ENCODE measurements at regions not wholly inside any gene's neighbourhood (a gene's known extent, or its start where the extent isn't known, plus 50 kb on each side); places are given as distances from the start of the nearest gene placed in this dataset.

GRCh38 chr10:125510998-125511397 lies 172.0 kb downstream of the TEX36 start:
- peaks cover 16% of the 10 kb centered on the region for H3K4me1 ChIP-seq (ENCODE audit: control insufficient read depth, insufficient read depth, low read length)
- no peaks in the 10 kb centered on the region for H3K27me3 ChIP-seq (ENCODE audit: control insufficient read depth, insufficient read depth, low read length)
- no peak overlapping the region for H3K4me3 ChIP-seq (ENCODE audit: low read depth, low read length)
- H3K9me3 ChIP-seq (ENCODE audit: control insufficient read depth, insufficient read depth, low read length) = no peaks in the 10 kb centered on the region
- H3K36me3 ChIP-seq (ENCODE audit: control insufficient read depth, insufficient read depth, low read length) = no peaks in the 10 kb centered on the region
- no peak overlapping the region for H3K9ac ChIP-seq (ENCODE audit: low read depth, low read length)

GRCh38 chr10:125505648-125506047 lies 177.3 kb downstream of the TEX36 start:
- Histone ChIP-seq H3K9ac (ENCODE audit: low read depth, low read length) (no peak overlapping the region), H3K36me3 (ENCODE audit: control insufficient read depth, insufficient read depth, low read length) (no peaks in the 10 kb centered on the region), H3K27me3 (ENCODE audit: control insufficient read depth, insufficient read depth, low read length) (no peaks in the 10 kb centered on the region), H3K9me3 (ENCODE audit: control insufficient read depth, insufficient read depth, low read length) (no peaks in the 10 kb centered on the region), H3K4me3 (ENCODE audit: low read depth, low read length) (no peak overlapping the region), H3K4me1 (ENCODE audit: control insufficient read depth, insufficient read depth, low read length) (no peaks in the 10 kb centered on the region)

- H3K36me3 ChIP-seq (ENCODE audit: control insufficient read depth, insufficient read depth, low read length) = no peaks in the 10 kb centered on the region
- no peaks in the 10 kb centered on the region for H3K27me3 ChIP-seq (ENCODE audit: control insufficient read depth, insufficient read depth, low read length)
These were observed 180.7 kb downstream of the TEX36 start for GRCh38 chr10:125502276-125502675.

GRCh38 chr10:125495386-125495785 lies 187.6 kb downstream of the TEX36 start:
- Histone ChIP-seq H3K9ac (ENCODE audit: low read depth, low read length) (no peak overlapping the region), H3K4me1 (ENCODE audit: control insufficient read depth, insufficient read depth, low read length) (no peaks in the 10 kb centered on the region), H3K27me3 (ENCODE audit: control insufficient read depth, insufficient read depth, low read length) (no peaks in the 10 kb centered on the region), H3K9me3 (ENCODE audit: control insufficient read depth, insufficient read depth, low read length) (no peaks in the 10 kb centered on the region), H3K4me3 (ENCODE audit: low read depth, low read length) (no peak overlapping the region), H3K36me3 (ENCODE audit: control insufficient read depth, insufficient read depth, low read length) (no peaks in the 10 kb centered on the region)

More at GRCh38 chr10:125502276-125502675, 180.7 kb downstream of the TEX36 start:
- H3K9me3 ChIP-seq (ENCODE audit: control insufficient read depth, insufficient read depth, low read length) = no peaks in the 10 kb centered on the region
- H3K4me3 ChIP-seq (ENCODE audit: low read depth, low read length) = no peak overlapping the region
- no peaks in the 10 kb centered on the region for H3K4me1 ChIP-seq (ENCODE audit: control insufficient read depth, insufficient read depth, low read length)
- H3K9ac ChIP-seq (ENCODE audit: low read depth, low read length) = no peak overlapping the region

GRCh38 chr10:125494651-125495239 lies 188.2 kb downstream of the TEX36 start:
- Histone ChIP-seq H3K27me3 (ENCODE audit: control insufficient read depth, insufficient read depth, low read length) (no peaks in the 10 kb centered on the region), H3K9me3 (ENCODE audit: control insufficient read depth, insufficient read depth, low read length) (no peaks in the 10 kb centered on the region), H3K9ac (ENCODE audit: low read depth, low read length) (no peak overlapping the region), H3K36me3 (ENCODE audit: control insufficient read depth, insufficient read depth, low read length) (no peaks in the 10 kb centered on the region), H3K4me3 (ENCODE audit: low read depth, low read length) (no peak overlapping the region), H3K4me1 (ENCODE audit: control insufficient read depth, insufficient read depth, low read length) (no peaks in the 10 kb centered on the region)

GRCh38 chr10:125491381-125491780 lies 191.6 kb downstream of the TEX36 start:
- Histone ChIP-seq H3K4me1 (ENCODE audit: control insufficient read depth, insufficient read depth, low read length) (no peaks in the 10 kb centered on the region), H3K9ac (ENCODE audit: low read depth, low read length) (no peak overlapping the region), H3K36me3 (ENCODE audit: control insufficient read depth, insufficient read depth, low read length) (no peaks in the 10 kb centered on the region), H3K9me3 (ENCODE audit: control insufficient read depth, insufficient read depth, low read length) (no peaks in the 10 kb centered on the region), H3K27me3 (ENCODE audit: control insufficient read depth, insufficient read depth, low read length) (no peaks in the 10 kb centered on the region), H3K4me3 (ENCODE audit: low read depth, low read length) (no peak overlapping the region)

- no peak overlapping the region for H3K4me3 ChIP-seq (ENCODE audit: low read depth, low read length)
- H3K4me1 ChIP-seq (ENCODE audit: control insufficient read depth, insufficient read depth, low read length) = no peaks in the 10 kb centered on the region
- H3K27me3 ChIP-seq (ENCODE audit: control insufficient read depth, insufficient read depth, low read length) = no peaks in the 10 kb centered on the region
- H3K9me3 ChIP-seq (ENCODE audit: control insufficient read depth, insufficient read depth, low read length) = no peaks in the 10 kb centered on the region
- H3K36me3 ChIP-seq (ENCODE audit: control insufficient read depth, insufficient read depth, low read length) = no peaks in the 10 kb centered on the region
- no peak overlapping the region for H3K9ac ChIP-seq (ENCODE audit: low read depth, low read length)
These were observed 193.2 kb downstream of the TEX36 start for GRCh38 chr10:125489731-125490130.

GRCh38 chr10:125485665-125486064 lies 197.3 kb downstream of the TEX36 start:
- Histone ChIP-seq H3K27me3 (ENCODE audit: control insufficient read depth, insufficient read depth, low read length) (no peaks in the 10 kb centered on the region), H3K4me3 (ENCODE audit: low read depth, low read length) (no peak overlapping the region), H3K9me3 (ENCODE audit: control insufficient read depth, insufficient read depth, low read length) (no peaks in the 10 kb centered on the region), H3K9ac (ENCODE audit: low read depth, low read length) (no peak overlapping the region), H3K4me1 (ENCODE audit: control insufficient read depth, insufficient read depth, low read length) (no peaks in the 10 kb centered on the region), H3K36me3 (ENCODE audit: control insufficient read depth, insufficient read depth, low read length) (no peaks in the 10 kb centered on the region)

- H3K9me3 ChIP-seq (ENCODE audit: control insufficient read depth, insufficient read depth, low read length) = no peaks in the 10 kb centered on the region
- no peak overlapping the region for H3K4me3 ChIP-seq (ENCODE audit: low read depth, low read length)
- no peak overlapping the region for H3K9ac ChIP-seq (ENCODE audit: low read depth, low read length)
- no peaks in the 10 kb centered on the region for H3K27me3 ChIP-seq (ENCODE audit: control insufficient read depth, insufficient read depth, low read length)
- H3K4me1 ChIP-seq (ENCODE audit: control insufficient read depth, insufficient read depth, low read length) = no peaks in the 10 kb centered on the region
- H3K36me3 ChIP-seq (ENCODE audit: control insufficient read depth, insufficient read depth, low read length) = no peaks in the 10 kb centered on the region
These were observed 198.8 kb downstream of the TEX36 start for GRCh38 chr10:125484035-125484732.

GRCh38 chr10:125482637-125483036 lies 200.3 kb downstream of the TEX36 start:
- no peak overlapping the region for H3K9ac ChIP-seq (ENCODE audit: low read depth, low read length)
- no peak overlapping the region for H3K4me3 ChIP-seq (ENCODE audit: low read depth, low read length)
- H3K27me3 ChIP-seq (ENCODE audit: control insufficient read depth, insufficient read depth, low read length) = no peaks in the 10 kb centered on the region
- H3K9me3 ChIP-seq (ENCODE audit: control insufficient read depth, insufficient read depth, low read length) = no peaks in the 10 kb centered on the region
- H3K4me1 ChIP-seq (ENCODE audit: control insufficient read depth, insufficient read depth, low read length) = no peaks in the 10 kb centered on the region
- no peaks in the 10 kb centered on the region for H3K36me3 ChIP-seq (ENCODE audit: control insufficient read depth, insufficient read depth, low read length)

- Histone ChIP-seq H3K9ac (ENCODE audit: low read depth, low read length) (no peak overlapping the region), H3K4me3 (ENCODE audit: low read depth, low read length) (no peak overlapping the region), H3K9me3 (ENCODE audit: control insufficient read depth, insufficient read depth, low read length) (no peaks in the 10 kb centered on the region), H3K36me3 (ENCODE audit: control insufficient read depth, insufficient read depth, low read length) (no peaks in the 10 kb centered on the region), H3K4me1 (ENCODE audit: control insufficient read depth, insufficient read depth, low read length) (no peaks in the 10 kb centered on the region), H3K27me3 (ENCODE audit: control insufficient read depth, insufficient read depth, low read length) (no peaks in the 10 kb centered on the region)
These were observed 200.9 kb downstream of the TEX36 start for GRCh38 chr10:125482108-125482507.

- no peaks in the 10 kb centered on the region for H3K27me3 ChIP-seq (ENCODE audit: control insufficient read depth, insufficient read depth, low read length)
- H3K4me3 ChIP-seq (ENCODE audit: low read depth, low read length) = no peak overlapping the region
- H3K4me1 ChIP-seq (ENCODE audit: control insufficient read depth, insufficient read depth, low read length) = no peaks in the 10 kb centered on the region
- no peak overlapping the region for H3K9ac ChIP-seq (ENCODE audit: low read depth, low read length)
- no peaks in the 10 kb centered on the region for H3K36me3 ChIP-seq (ENCODE audit: control insufficient read depth, insufficient read depth, low read length)
- H3K9me3 ChIP-seq (ENCODE audit: control insufficient read depth, insufficient read depth, low read length) = no peaks in the 10 kb centered on the region
These were observed 203.9 kb downstream of the TEX36 start for GRCh38 chr10:125479059-125479458.

All from iPS-15b (cell line).